T-helper 2 cell (primary cell): ENCODE measurements at regions not wholly inside any gene's neighbourhood (a gene's known extent, or its start where the extent isn't known, plus 50 kb on each side); places are given as distances from the start of the nearest gene placed in this dataset.

Experiments used
- DNase-seq, 5 experiments: peaks; one replicate each; pipeline versions ENCODE4 v3.0.0 to v3.0.0-alpha.2; 2012 to 2022

- DNase-seq: no peak
Measured at GRCh38 chr4:15130441-15130840, 128.2 kb downstream of the CPEB2 start.

- no peak for DNase-seq
Measured at GRCh38 chr4:15131551-15131950, 129.3 kb downstream of the CPEB2 start.

- no peak for DNase-seq
Measured at GRCh38 chr4:15132739-15133138, 130.5 kb downstream of the CPEB2 start.

- no peak for DNase-seq
Measured at GRCh38 chr4:15139599-15139998, 137.3 kb downstream of the CPEB2 start.

GRCh38 chr4:15142201-15142600, 139.9 kb downstream of the CPEB2 start:
- DNase-seq: no peak

GRCh38 chr4:15143551-15143950, 141.3 kb downstream of the CPEB2 start:
- no peak for DNase-seq

GRCh38 chr4:15144249-15144966, 142.1 kb downstream of the CPEB2 start:
- DNase-seq: no peak

- no peak for DNase-seq
Measured at GRCh38 chr4:15144967-15145295, 142.7 kb downstream of the CPEB2 start.

- DNase-seq: no peak
Measured at GRCh38 chr4:15145709-15146108, 143.4 kb downstream of the CPEB2 start.

- no peak for DNase-seq
Measured at GRCh38 chr4:15147714-15148113, 145.4 kb downstream of the CPEB2 start.

- DNase-seq: no peak
Measured at GRCh38 chr4:15148199-15148598, 145.9 kb downstream of the CPEB2 start.

GRCh38 chr4:15148691-15149090, 146.4 kb downstream of the CPEB2 start:
- no peak for DNase-seq

GRCh38 chr4:15149234-15149838, 147.1 kb downstream of the CPEB2 start:
- DNase-seq: peak in 1 of 5 experiments; percentile 29

- no peak for DNase-seq
Measured at GRCh38 chr4:15149839-15150592, 147.7 kb downstream of the CPEB2 start.

- no peak for DNase-seq
Measured at GRCh38 chr4:15150631-15151030, 148.3 kb downstream of the CPEB2 start.

- no peak for DNase-seq
Measured at GRCh38 chr4:15151033-15151432, 148.8 kb downstream of the CPEB2 start.

GRCh38 chr4:15153662-15154061, 151.4 kb downstream of the CPEB2 start:
- no peak for DNase-seq

GRCh38 chr4:15158406-15159091, 156.3 kb downstream of the CPEB2 start:
- no peak for DNase-seq

GRCh38 chr4:15159477-15160019, 157.3 kb downstream of the CPEB2 start:
- DNase-seq: no peak

- no peak for DNase-seq
Measured at GRCh38 chr4:15161439-15161838, 159.2 kb downstream of the CPEB2 start.

GRCh38 chr4:15162046-15162445, 159.8 kb downstream of the CPEB2 start:
- DNase-seq: no peak

- DNase-seq: peak in 1 of 5 experiments; percentile 30
Measured at GRCh38 chr4:15162465-15163283, 160.4 kb downstream of the CPEB2 start.
